Smooth muscle cell (in vitro differentiated cells): ENCODE measurements at regions not wholly inside any gene's neighbourhood (a gene's known extent, or its start where the extent isn't known, plus 50 kb on each side); places are given as distances from the start of the nearest gene placed in this dataset.

Experiments
- DNase-seq: peaks from one replicate; lab custom pipeline; 2025; ENCODE audit not compliant: unreplicated experiment; lab: John Stamatoyannopoulos, UW
- H2AFZ ChIP-seq: fragments of 200-600 bp; sonication (generic); 2 replicates; pipeline ENCODE4 v1.6.0; 2016; ENCODE audit warnings: antibody characterized with exemption, low read depth, mild to moderate bottlenecking
- H3F3A ChIP-seq: fragments of 200-600 bp; sonication (generic); 2 replicates; pipeline ENCODE4 v1.6.0; 2017; ENCODE audit warnings: antibody characterized with exemption, low read depth
- H3K27ac ChIP-seq: fragments of 200-600 bp; sonication (generic); 2 replicates; pipeline ENCODE4 v1.5.1; 2016; ENCODE audit warnings: low read depth, mild to moderate bottlenecking
- H3K27me3 ChIP-seq: fragments of 200-600 bp; sonication (generic); 2 replicates; pipeline ENCODE4 v1.6.1; 2016; ENCODE audit warnings: low read depth, mild to moderate bottlenecking
- H3K36me3 ChIP-seq: fragments of 200-600 bp; sonication (generic); 2 replicates; pipeline ENCODE4 v1.5.1; 2016; ENCODE audit warnings: low read depth
- H3K4me1 ChIP-seq: fragments of 200-600 bp; sonication (generic); 2 replicates; pipeline ENCODE4 v1.5.1; 2016; ENCODE audit warnings: low read depth
- H3K4me2 ChIP-seq: fragments of 200-600 bp; sonication (generic); 2 replicates; pipeline ENCODE4 v1.6.0; 2016; ENCODE audit warnings: mild to moderate bottlenecking
- H3K4me3 ChIP-seq: fragments of 200-600 bp; sonication (generic); 2 replicates; pipeline ENCODE4 v1.5.1; 2016; ENCODE audit warnings: mild to moderate bottlenecking
- H3K79me2 ChIP-seq: fragments of 200-600 bp; sonication (generic); 2 replicates; pipeline ENCODE4 v1.6.0; 2016; ENCODE audit warnings: low read depth, mild to moderate bottlenecking
- H3K9ac ChIP-seq: fragments of 200-600 bp; sonication (generic); 2 replicates; pipeline ENCODE4 v1.6.0; 2016; ENCODE audit warnings: low read depth
- H3K9me3 ChIP-seq: fragments of 200-600 bp; sonication (generic); replicated peaks from 2 replicates; pipeline ENCODE4 v1.5.1; 2016; ENCODE audit warnings: low read depth
- H4K20me1 ChIP-seq: fragments of 200-600 bp; sonication (generic); 2 replicates; pipeline ENCODE4 v1.6.0; 2016; ENCODE audit warnings: low read depth
- CTCF ChIP-seq: fragments of 200-600 bp; sonication (generic); IDR thresholded peaks from 2 replicates; pipeline ENCODE4 v1.5.1; 2017; ENCODE audit warnings: borderline replicate concordance, mild to moderate bottlenecking, antibody characterized with exemption; ENCODE audit not compliant: insufficient read depth, poor library complexity, severe bottlenecking
- WGBS: methylation state at CpG from one replicate; pipeline ENCODE4 v1.1.7; 2016; ENCODE audit warnings: low lambda C conversion rate; 5-methylcytosine and 5-hydroxymethylcytosine counted together

GRCh38 chr1:56079391-56079790 lies 500.0 kb downstream of the PLPP3 start:
- no peak for DNase-seq
- H3K9me3 ChIP-seq = no peaks in the 10 kb centered on the region
- no peak for TF ChIP-seq CTCF
- H3K4me3 ChIP-seq = no peak overlapping the region
- H3K4me1 ChIP-seq = peaks cover 7% of the 10 kb centered on the region
- WGBS = 98% methylated on average over 2 of the region's 2 CpGs
- no peak overlapping the region for H3K9ac ChIP-seq
- peaks cover 5% of the 10 kb centered on the region for H3F3A ChIP-seq
- no peak overlapping the region for H2AFZ ChIP-seq
- no peaks in the 10 kb centered on the region for H3K27me3 ChIP-seq
- peak overlapping the region; percentile 51 for H3K27ac ChIP-seq
- H4K20me1 ChIP-seq = no peaks in the 10 kb centered on the region
- no peaks in the 10 kb centered on the region for H3K79me2 ChIP-seq
- no peak overlapping the region for H3K4me2 ChIP-seq
- no peaks in the 10 kb centered on the region for H3K36me3 ChIP-seq

GRCh38 chr1:56077206-56077605 lies 502.2 kb downstream of the PLPP3 start:
- Histone ChIP-seq H3K4me2 (no peak overlapping the region), H3K36me3 (no peaks in the 10 kb centered on the region), H3K4me3 (no peak overlapping the region), H3K9me3 (no peaks in the 10 kb centered on the region), H3K4me1 (peaks cover 7% of the 10 kb centered on the region), H3K27me3 (no peaks in the 10 kb centered on the region), H2AFZ (no peak overlapping the region), H3K27ac (no peak overlapping the region), H3F3A (peaks cover 5% of the 10 kb centered on the region), H4K20me1 (no peaks in the 10 kb centered on the region), H3K79me2 (no peaks in the 10 kb centered on the region), H3K9ac (no peak overlapping the region)
- no peak for TF ChIP-seq CTCF
- DNase-seq = no peak
- WGBS = 41% methylated on average over 2 of the region's 2 CpGs

- 61% methylated on average over 6 of the region's 6 CpGs for WGBS
- Histone ChIP-seq H3K4me2 (no peak overlapping the region), H3K27ac (no peak overlapping the region)
Observed at GRCh38 chr1:56074007-56074651, 505.2 kb downstream of the PLPP3 start.

More at GRCh38 chr1:56074007-56074651, 505.2 kb downstream of the PLPP3 start:
- no peaks in the 10 kb centered on the region for H3K79me2 ChIP-seq
- H4K20me1 ChIP-seq = no peaks in the 10 kb centered on the region
- no peak for TF ChIP-seq CTCF
- no peaks in the 10 kb centered on the region for H3K9me3 ChIP-seq
- no peak overlapping the region for H3K4me3 ChIP-seq
- no peaks in the 10 kb centered on the region for H3K4me1 ChIP-seq
- no peak overlapping the region for H3K9ac ChIP-seq
- no peaks in the 10 kb centered on the region for H3F3A ChIP-seq
- H3K27me3 ChIP-seq = no peaks in the 10 kb centered on the region
- no peak for DNase-seq
- no peaks in the 10 kb centered on the region for H3K36me3 ChIP-seq
- H2AFZ ChIP-seq = no peak overlapping the region
